ENCODE measurements at regions not wholly inside any gene's neighbourhood (a gene's known extent, or its start where the extent isn't known, plus 50 kb on each side); places are given as distances from the start of the nearest gene placed in this dataset.
A peak's percentile ranks its signal among the peaks of the same experiment; 100 is the strongest.

DNA sequence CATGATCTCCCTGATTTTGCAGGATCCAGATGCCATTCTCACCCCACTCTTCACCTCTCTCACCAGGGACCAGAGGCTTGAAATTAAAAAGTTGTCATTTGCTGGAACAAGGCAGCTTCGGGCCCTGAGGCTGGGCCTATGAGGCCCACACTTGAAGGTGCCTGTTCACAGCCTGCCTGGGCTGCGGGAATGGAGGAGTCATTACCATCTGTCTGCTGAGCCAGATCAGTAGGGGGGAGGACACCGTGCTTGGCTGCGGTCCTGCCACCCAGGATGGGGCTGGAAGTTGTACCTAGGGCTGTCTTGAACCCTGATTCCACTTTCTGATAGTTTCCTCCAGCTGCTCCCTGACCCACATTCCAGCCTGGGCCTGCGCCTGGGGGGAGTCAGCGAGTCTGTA lies 208.3 kb upstream of the N4BP1 start:
- no peak for DNase-seq

DNA sequence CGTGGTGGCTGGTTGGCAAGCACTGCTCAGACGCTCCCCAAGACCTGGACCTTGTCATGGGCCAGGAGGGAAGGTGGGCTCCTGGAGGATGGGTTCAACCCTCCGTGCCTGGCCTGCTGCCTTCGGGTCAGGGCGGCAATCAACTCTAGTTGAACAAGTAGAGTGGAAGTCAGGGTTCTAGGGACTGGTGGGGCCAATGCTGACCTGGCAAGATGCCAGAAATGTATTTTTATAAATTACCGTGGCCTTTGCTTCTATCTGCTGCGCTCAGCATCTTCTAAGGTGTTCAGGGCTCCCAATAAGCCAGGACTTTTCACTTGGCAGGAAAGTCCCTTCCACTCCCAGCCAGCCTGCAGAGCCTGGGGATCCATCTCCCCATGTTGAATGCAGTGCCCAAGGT lies 207.1 kb upstream of the N4BP1 start:
- no peak for DNase-seq

GRCh38 chr16:48816393-48816792 lies 206.4 kb upstream of the N4BP1 start:
- no peak for DNase-seq

GRCh38 chr16:48814994-48815393 lies 205.0 kb upstream of the N4BP1 start:
- DNase-seq, result no peak

GRCh38 chr16:48813485-48813884 lies 203.5 kb upstream of the N4BP1 start:
- no peak for DNase-seq

DNA sequence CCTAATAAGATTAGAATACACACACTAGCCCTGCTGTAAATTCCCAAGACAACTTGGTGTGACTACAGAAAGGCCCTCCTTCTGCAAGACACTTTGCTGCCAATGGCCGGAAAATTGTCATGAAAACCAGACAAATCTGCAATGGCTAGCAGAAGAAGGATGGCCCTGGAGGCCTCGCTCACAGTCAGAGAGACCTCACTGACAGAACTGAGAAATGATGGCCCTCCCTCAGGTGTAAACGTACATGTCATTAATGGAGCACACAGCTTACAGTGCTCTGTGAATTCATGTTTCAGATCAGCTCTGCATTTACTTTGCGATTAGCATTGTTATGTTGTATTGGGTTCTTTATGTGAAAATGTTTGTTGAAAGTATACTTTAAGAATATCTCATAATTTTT lies 202.9 kb upstream of the N4BP1 start:
- DNase-seq, result no peak

DNA sequence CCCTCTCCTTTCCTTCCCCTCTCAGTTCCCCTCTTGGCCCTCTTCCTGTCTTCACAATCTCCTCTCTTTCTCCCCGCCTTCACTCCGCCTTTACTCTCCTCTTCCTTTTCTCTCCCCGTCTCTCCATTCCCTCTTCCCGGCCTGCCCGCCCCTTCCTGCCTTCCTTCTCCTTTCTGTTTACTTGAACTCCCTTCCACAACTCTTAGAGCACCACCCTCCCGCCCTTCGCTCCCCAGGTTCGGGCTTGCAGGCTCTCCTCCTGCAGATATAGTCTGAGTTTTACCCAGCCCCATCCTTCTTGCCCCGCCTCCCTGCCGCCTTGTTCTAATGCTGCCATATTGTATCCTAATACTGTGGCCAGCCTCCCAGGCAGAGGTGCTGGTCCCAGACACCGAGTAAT lies 201.5 kb upstream of the N4BP1 start:
- no peak for DNase-seq

GRCh38 chr16:48810803-48811453 lies 200.9 kb upstream of the N4BP1 start:
- no peak for DNase-seq

GRCh38 chr16:48810436-48810802 lies 200.4 kb upstream of the N4BP1 start:
- no peak for DNase-seq

GRCh38 chr16:48790151-48790550 lies 180.2 kb upstream of the N4BP1 start:
- DNase-seq, result no peak

GRCh38 chr16:48788475-48788874 lies 178.5 kb upstream of the N4BP1 start:
- DNase-seq, result no peak

DNA sequence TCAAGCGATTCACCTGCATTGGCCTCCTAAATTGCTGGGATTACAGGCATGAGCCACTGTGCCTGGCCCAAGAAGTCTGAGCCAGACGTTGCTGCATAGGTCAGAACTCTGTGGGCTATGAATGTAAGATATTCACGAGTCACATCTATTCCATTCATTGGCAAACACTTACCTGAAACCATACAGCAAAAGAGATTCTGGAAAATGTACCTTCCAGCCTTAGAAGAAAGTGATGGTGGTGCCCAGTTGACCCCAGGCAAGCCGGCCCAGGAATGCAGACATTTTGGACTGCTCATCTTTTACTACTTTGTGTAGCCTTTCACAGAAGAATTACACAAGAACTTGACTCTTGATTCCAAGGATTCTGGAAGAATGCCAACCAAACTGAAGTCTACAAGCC lies 135.6 kb upstream of the N4BP1 start:
- no peak for DNase-seq

- DNase-seq, result no peak
Observed at GRCh38 chr16:48740964-48741363, 131.0 kb upstream of the N4BP1 start.

GRCh38 chr16:48734220-48734619 lies 124.2 kb upstream of the N4BP1 start:
- DNase-seq, result peak; percentile 11

DNA sequence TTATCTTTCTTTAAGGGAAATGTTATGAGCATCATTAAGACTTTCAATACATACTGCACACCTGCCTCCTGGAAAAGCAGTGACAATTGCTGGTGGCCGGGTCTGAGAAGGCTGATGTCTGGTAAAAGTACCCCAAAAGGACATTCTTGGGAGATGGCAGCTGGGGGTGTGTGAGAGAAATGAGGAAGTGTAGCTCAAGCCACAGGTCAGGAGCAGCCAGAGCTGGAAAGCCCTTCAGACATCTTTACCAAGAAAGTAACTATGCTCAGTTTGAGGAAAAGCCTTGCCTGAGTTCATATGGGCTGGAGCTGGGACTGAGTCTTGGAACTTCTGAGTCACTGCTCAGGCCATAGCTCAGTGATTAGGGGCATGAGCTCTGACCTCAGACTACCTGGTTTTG lies 94.7 kb upstream of the N4BP1 start:
- no peak for DNase-seq

GRCh38 chr16:48687421-48688038 lies 77.5 kb upstream of the N4BP1 start:
- DNase-seq, result peak; percentile 82

GRCh38 chr16:48684148-48684547 lies 74.2 kb upstream of the N4BP1 start:
- DNase-seq, result no peak

DNA sequence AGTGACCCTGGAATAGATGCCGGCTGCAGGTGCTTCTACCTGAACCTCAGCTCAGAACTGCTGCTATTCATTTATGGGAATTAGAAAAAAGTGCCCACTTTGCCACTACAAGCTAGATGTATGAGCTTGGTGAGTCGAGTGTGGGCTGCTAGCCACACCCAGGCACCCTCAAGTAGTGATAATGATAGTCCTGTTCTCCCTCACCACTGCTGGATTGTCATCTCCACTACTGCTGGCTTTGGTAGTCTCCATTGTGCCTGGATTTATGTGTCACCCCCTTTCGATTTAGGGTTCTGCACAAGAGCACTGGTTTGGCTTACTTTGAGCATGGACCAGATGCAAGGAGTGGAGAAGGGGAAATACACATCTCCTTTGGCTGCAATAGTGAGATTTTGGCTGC lies 73.0 kb upstream of the N4BP1 start:
- no peak for DNase-seq

GRCh38 chr16:48681520-48681919 lies 71.5 kb upstream of the N4BP1 start:
- DNase-seq, result no peak

DNA sequence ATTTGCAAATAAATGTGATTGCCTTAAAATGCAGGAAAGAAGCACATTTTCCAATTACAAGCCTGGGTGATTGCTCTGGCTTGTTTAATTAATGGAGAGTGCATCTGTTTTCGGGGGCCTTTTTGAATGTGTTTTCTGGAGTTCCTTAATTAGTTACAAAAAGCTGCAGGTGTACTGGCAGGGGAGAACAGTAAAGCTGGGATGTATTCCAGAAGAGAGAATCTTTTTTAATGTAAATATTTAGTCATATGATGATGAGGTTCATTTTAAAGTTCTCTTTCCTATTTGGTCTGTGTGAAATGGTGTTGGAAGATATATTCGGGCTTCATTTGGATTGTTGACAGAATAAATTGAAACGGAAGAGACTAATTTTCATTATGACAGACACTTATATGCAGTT lies 70.9 kb upstream of the N4BP1 start:
- peak; percentile 75 for DNase-seq

DNA sequence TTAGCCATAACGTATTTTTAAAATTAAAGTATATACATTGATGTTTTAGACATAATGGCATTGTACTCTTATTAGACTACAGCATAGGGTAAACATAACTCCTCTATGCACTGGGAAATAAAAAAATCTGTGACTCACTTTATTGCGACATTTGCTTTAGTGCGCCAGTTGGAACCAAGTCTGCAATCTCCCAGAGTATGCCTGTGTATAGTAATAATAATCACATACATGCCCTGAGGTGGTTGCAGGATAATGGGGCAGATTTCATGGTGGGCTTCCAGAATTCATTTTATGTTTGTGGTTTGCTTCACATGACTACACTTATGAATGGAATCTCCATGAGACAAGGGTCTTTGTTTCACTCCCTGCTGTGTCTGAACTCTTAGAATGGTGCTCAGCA lies 66.9 kb upstream of the N4BP1 start:
- DNase-seq, result no peak

DNA sequence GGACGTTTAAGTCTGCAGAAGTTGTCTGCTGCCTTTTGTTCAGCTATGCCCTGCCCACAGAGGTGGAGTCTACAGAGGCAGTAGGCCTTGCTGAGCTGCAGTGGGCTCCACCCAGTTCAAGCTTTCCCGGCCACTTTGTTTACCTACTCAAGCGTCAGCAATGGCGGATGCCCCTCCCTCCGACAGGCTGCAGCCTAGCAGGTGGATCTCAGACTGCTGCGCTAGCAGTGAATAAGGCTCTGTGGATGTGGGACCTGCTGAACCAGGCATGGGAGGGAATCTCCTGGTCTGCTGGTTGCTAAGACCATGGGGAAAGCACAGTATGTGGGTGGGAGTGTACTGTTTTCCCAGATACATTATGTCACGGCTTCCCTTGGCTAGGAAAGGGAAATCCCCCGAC lies 58.2 kb upstream of the N4BP1 start:
- DNase-seq, result peak; percentile 12

DNA sequence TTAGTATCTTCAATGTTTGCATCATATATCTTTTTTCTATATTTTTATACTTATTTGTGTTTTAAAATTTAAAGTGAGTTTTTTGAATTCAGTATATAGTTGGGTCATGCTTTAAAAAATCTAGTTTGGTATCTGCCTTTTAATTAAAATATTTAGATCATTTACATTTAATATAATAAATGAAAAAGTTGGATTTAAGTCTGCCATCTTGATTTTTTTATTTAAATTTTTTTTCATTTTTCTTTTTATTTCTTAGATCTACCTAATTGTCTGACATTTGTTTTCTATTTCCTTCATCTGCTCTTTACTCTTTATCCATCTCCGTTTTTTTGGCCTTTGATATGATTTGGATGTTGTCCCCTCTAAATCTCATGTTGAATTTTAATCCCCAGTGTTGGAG lies 50.0 kb upstream of the N4BP1 start:
- no peak for DNase-seq

Data from NCI-H1436 (cell line).